IgD-negative memory B cell (primary cell): ENCODE measurements at regions not wholly inside any gene's neighbourhood (a gene's known extent, or its start where the extent isn't known, plus 50 kb on each side); places are given as distances from the start of the nearest gene placed in this dataset.
"Not testable (repeated sequence)": the region's sequence is repeated elsewhere in the genome, so short reads cannot be mapped to it uniquely, and the experiment has no call there.

ENCODE experiments used
- H3K27ac Mint-ChIP-seq, 3 donors: one replicate each; pipeline ENCODE4 v1.8.0; 2020 to 2022; ENCODE audit warnings: mild to moderate bottlenecking in 3 of 3, mixed read lengths in 3 of 3, moderate library complexity in 1 of 3
- H3K27me3 Mint-ChIP-seq: one replicate; pipeline ENCODE4 v1.8.0; 2021; ENCODE audit warnings: mixed read lengths
- H3K36me3 Mint-ChIP-seq: one replicate; pipeline ENCODE4 v1.8.0; 2020; ENCODE audit warnings: mild to moderate bottlenecking, mixed read lengths
- H3K4me1 Mint-ChIP-seq, 3 donors: one replicate each; pipeline ENCODE4 v1.8.0; 2020 to 2022; ENCODE audit warnings: mixed read lengths in 3 of 3, mild to moderate bottlenecking in 1 of 3
- H3K4me3 Mint-ChIP-seq, 4 donors: one replicate each; pipeline ENCODE4 v1.8.0; 2020 to 2022; ENCODE audit warnings: mild to moderate bottlenecking in 4 of 4, mixed read lengths in 4 of 4, moderate library complexity in 3 of 4
- H3K9me3 Mint-ChIP-seq, 3 donors: one replicate each; pipeline ENCODE4 v1.8.0; 2020 to 2021; ENCODE audit warnings: mixed read lengths in 3 of 3, mild to moderate bottlenecking in 1 of 3

DNA sequence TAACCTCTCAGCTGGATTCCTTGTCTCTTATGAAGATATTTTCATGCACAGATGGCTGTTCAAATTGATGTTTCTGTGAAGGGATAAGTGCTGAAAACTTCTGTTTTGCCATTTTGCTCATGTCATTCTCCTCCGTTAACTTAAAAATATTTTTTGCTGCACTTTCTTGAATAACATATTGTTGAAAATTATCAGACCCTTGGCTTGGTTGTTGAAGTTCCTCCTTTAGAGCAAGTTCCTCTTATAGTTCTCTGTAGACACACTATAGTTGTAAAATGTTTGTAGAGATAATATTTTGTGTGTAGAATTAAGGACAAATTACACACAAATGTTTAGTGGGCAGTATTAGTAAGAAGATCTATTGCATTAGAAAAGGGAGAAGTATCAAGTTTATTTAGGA lies 300.4 kb downstream of the SV2B start:
- peaks cover 0 to 1% (median 0%) of the 10 kb centered on the region in 3 donors for H3K9me3 Mint-ChIP-seq
- no peaks in the 10 kb centered on the region for H3K4me1 Mint-ChIP-seq
- no peak overlapping the region for H3K27ac Mint-ChIP-seq
- H3K36me3 Mint-ChIP-seq, result no peaks in the 10 kb centered on the region
- H3K4me3 Mint-ChIP-seq, result no peak overlapping the region
- peaks cover 3% of the 10 kb centered on the region for H3K27me3 Mint-ChIP-seq

DNA sequence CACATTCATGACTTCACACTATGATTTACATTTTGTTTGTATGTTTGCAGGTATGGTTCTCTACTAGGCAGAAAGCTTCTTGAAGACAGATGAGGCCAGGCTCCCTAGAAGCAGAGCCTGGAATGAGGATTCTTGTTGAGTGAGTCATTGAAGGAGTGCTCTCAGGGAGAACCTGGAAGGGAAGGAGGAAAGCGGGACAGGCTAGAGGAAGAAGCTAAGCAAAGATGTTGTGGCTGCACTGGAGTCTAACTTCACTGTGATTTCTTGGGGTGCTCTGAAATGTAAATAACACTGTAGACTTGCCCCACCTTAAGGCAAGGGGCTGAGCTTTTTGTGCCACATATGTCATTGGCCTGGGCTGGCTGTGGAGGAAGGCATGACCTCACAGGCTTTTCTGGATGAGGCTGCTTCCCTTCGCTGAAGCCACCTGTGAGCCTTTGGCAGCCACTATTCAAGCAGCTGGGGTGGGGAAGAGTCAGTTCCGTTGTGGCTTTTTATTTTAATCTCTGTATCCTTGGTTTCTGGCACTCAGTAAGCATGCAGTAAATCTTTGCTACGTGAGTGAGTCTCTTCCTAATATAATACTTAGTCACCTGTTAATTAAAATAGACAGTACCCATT lies 307.3 kb downstream of the SV2B start:
- Mint-ChIP-seq H3K36me3 (no peaks in the 10 kb centered on the region), H3K4me1 (no peaks in the 10 kb centered on the region), H3K9me3 (peaks cover 0 to 5% (median 2%) of the 10 kb centered on the region in 3 donors), H3K27ac (peak overlapping the region in 1 of 3 donors; percentile 5), H3K4me3 (no peak overlapping the region), H3K27me3 (peaks cover 2% of the 10 kb centered on the region)

DNA sequence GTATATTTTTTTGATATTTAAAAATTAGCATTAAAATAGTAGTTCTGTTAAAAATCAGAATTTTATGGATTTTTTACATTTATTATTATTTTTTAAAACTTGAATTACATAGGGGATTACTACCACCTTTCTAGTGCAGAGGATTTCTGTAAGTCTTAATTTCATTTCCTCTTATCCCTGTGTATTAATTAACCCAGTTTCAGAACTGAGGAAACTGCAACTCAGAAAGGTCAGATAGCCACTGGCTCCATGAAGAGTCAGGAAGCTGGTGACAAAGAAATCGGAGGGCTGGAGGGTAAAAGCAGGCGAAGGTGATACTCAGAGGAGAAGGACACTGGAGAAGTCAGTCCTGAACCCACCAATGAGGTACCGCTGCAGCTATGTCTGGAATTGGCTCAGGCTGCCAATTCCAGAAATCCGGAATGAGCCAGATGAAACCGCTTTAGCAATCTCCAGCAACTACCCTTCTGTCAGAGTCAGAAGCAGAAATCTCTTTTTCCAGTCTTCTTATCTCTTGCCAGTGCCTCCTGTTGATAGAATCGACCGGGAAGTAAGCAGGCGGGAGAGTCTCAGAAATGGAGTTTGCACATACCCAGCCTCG lies 308.5 kb downstream of the SV2B start:
- Mint-ChIP-seq H3K4me3 (no peak overlapping the region), H3K27ac (no peak overlapping the region), H3K27me3 (peaks cover 2% of the 10 kb centered on the region)

DNA sequence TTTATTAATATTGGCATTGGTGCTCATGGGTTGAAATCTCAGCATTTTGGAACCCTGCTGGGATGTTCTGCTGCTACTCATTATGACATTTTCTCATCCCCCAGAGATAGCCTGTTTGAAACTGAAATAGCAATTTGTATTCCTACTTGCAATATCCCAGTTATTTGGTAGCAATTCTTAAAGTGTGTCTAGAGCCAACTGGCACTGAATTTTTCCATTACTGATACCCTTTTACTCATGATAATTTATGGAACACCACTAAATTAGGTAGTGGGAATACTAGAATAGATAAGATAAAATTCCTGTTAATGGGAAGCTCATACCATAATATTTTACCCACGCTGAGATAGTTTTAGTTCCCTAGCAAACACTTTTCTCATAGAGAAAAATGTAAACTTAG lies 309.3 kb downstream of the SV2B start:
- peaks cover 4% of the 10 kb centered on the region for H3K27me3 Mint-ChIP-seq
- peaks cover 0 to 8% (median 2%) of the 10 kb centered on the region in 3 donors for H3K9me3 Mint-ChIP-seq
- H3K4me1 Mint-ChIP-seq, result no peaks in the 10 kb centered on the region
- no peaks in the 10 kb centered on the region for H3K36me3 Mint-ChIP-seq
- H3K4me3 Mint-ChIP-seq, result no peak overlapping the region
- H3K27ac Mint-ChIP-seq, result no peak overlapping the region

More for the DNA sequence above, 308.5 kb downstream of the SV2B start:
- peaks cover 0 to 5% (median 2%) of the 10 kb centered on the region in 3 donors for H3K9me3 Mint-ChIP-seq
- no peaks in the 10 kb centered on the region for H3K4me1 Mint-ChIP-seq
- no peaks in the 10 kb centered on the region for H3K36me3 Mint-ChIP-seq

DNA sequence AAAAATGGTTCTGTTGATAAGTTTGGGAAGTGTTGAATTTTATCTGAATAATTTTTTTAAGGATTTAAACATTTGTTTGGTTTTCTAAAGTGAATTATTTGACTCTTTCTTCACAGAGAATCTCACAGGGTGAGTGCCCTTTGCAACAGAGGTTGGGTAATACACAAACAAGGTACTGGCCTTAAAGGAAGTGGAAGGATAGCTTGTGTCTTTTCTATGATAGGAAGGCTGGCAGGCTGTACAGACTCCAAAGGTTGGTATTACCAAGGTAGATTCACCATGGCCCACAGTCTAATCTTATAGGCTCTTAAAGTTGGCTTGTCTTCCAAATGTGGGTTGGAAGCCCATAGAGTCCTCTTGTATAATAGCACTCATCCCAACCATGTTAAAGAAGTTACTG lies 311.5 kb downstream of the SV2B start:
- Mint-ChIP-seq H3K27me3 (peaks cover 4% of the 10 kb centered on the region), H3K4me1 (no peaks in the 10 kb centered on the region), H3K27ac (no peak overlapping the region), H3K9me3 (peaks cover 0 to 8% (median 2%) of the 10 kb centered on the region in 3 donors), H3K4me3 (no peak overlapping the region), H3K36me3 (no peaks in the 10 kb centered on the region)

DNA sequence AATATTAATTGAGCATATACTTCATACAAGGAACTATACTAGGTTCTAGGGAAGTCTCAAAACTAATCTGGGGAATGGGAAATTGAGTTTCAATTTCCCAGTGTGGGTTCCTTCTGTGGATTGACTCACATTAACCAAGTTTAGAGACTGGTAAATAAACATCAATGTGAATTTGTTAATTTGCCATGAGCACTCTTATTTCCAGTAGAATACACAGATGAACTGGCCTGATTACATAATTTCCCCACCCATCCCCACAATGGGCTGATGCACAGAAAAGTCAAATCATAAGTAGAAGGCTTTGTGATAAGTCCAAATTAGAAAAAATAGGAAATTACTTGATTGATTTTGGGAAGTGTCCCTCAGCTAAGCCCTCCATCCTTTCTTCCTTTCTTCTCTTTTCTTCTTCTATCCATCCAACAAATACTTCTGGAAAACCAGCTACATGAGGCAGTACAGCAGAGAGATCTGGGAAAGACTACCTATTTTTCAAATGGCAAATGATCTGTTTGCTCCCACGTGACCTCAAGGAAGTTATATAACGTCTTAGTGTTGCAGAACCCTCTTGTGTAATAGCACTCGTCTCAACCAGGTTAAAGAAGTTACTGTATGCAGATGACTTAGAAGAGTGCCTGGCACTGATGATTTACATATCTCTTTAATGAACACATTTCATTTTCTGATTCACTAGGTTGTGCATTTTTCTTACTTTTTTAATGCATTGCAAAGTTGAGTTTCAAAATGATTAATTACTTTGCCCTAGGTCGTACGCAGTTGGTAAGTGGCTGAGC lies 312.3 kb downstream of the SV2B start:
- Mint-ChIP-seq H3K4me3 (no peak overlapping the region), H3K9me3 (peaks cover 0 to 8% (median 2%) of the 10 kb centered on the region in 3 donors), H3K4me1 (no peaks in the 10 kb centered on the region), H3K27ac (no peak overlapping the region), H3K27me3 (peaks cover 4% of the 10 kb centered on the region), H3K36me3 (no peaks in the 10 kb centered on the region)

DNA sequence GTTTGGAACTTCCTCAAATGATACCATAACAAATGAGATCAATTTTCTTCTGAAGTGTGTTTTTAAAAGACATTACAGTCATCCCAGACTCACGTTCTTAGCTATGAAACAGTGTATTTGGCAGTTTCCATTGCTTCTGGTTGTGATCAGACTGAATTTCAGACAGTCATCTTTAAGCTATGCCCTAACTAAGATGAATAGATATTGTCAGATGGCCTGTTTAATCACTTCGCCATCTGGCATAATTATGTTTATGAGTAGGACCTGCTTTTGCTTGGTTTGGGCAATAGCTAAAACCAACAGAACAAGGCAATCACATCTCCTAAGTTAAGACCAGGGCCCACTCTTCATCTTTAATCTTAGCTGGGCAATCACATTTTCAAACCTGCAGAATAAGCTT lies 313.1 kb downstream of the SV2B start:
- H3K4me1 Mint-ChIP-seq, result no peaks in the 10 kb centered on the region
- H3K4me3 Mint-ChIP-seq, result no peak overlapping the region
- no peaks in the 10 kb centered on the region for H3K36me3 Mint-ChIP-seq
- H3K27me3 Mint-ChIP-seq, result peaks cover 4% of the 10 kb centered on the region
- no peak overlapping the region for H3K27ac Mint-ChIP-seq
- H3K9me3 Mint-ChIP-seq, result peaks cover 0 to 8% (median 2%) of the 10 kb centered on the region in 3 donors

DNA sequence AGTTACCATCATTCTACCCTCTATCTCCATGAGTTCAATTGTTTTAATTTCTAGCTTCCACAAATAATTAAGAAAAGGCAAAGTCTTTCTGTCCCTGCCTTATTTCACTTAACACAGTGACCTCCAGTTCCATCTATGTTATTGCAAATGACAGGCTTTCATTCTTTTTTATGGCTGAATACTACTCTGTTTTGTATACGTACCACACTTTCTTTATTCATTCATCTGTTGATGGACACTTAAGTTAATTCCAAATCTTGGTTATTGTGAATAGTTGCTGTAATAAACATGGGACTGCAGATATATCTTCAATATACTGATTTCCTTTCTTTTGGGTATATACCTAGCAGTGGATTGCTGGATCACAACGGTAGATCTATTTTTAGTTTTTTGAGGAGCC lies 314.1 kb downstream of the SV2B start:
- H3K36me3 Mint-ChIP-seq, result no peaks in the 10 kb centered on the region
- no peak overlapping the region for H3K27ac Mint-ChIP-seq
- no peak overlapping the region for H3K4me3 Mint-ChIP-seq
- no peaks in the 10 kb centered on the region for H3K4me1 Mint-ChIP-seq
- peaks cover 1% of the 10 kb centered on the region for H3K27me3 Mint-ChIP-seq
- peaks cover 2 to 8% (median 3%) of the 10 kb centered on the region in 3 donors for H3K9me3 Mint-ChIP-seq

DNA sequence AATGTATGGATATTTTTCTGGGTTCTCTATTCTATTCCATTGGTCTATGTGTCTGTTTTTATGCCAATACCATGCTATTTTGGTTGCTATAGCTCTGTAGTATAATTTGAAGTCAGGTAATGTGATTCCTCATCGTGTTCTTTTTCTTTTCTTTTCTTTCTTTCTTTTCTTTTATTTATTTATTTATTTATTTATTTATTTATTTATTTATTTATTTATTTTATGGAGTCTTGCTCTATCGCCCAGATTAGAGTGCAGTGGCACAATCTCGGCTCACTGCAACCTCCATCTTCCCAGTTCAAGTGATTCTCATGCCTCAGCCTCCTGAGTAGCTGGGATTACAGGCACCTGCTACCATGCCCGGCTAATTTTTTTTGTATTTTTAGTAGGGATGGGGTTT lies 315.2 kb downstream of the SV2B start:
- not testable (repeated sequence) for H3K4me1 Mint-ChIP-seq, H3K27ac Mint-ChIP-seq, H3K27me3 Mint-ChIP-seq, H3K4me3 Mint-ChIP-seq, H3K36me3 Mint-ChIP-seq, H3K9me3 Mint-ChIP-seq

DNA sequence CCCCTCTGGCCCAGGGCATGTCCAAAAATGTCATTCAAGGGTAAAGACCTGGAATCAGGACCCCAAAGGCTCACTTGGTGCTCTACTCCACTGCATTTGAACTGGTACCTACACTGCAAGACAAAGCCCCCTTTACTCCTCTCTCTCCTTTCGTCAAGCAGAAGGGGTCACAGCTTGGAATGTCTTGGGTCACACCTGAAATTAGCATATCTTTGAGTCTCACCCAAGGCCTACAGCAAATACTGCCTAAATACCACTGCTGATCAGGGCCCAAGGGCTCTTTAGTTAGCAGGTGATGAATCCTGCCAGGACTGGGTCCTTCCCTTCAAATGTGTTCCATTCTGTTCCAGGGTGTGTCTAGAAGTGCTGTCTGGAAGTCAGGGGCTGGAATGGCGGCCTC lies 320.6 kb downstream of the SV2B start:
- peaks cover 2% of the 10 kb centered on the region for H3K27me3 Mint-ChIP-seq

DNA sequence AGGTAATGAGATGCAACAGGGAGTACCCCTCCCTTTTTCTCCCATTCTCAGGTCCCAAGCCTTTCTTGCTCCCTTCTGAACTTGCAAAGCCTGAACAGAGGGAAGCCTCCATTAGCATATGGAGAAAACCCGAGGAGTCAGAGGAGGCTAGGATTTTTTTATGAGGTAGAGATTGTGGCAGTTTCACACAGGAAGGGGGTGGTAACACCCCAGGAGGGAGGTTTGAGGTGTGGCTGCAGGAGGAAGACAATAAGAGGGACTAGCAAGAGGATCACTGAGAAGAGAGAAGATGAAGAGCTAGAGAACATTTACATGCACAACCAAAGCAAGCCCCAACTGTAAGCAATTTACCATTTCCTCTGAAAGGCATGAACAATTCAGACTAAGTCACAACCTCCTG lies 322.7 kb downstream of the SV2B start:
- peak overlapping the region in 1 of 3 donors; percentile 70 for H3K27ac Mint-ChIP-seq
- H3K36me3 Mint-ChIP-seq, result no peaks in the 10 kb centered on the region
- no peak overlapping the region for H3K4me3 Mint-ChIP-seq
- H3K27me3 Mint-ChIP-seq, result peaks cover 2% of the 10 kb centered on the region
- H3K9me3 Mint-ChIP-seq, result peaks cover 0 to 2% (median 1%) of the 10 kb centered on the region in 3 donors
- peaks cover 0 to 1% (median 0%) of the 10 kb centered on the region in 3 donors for H3K4me1 Mint-ChIP-seq

More for the DNA sequence above, 320.6 kb downstream of the SV2B start:
- Mint-ChIP-seq H3K36me3 (no peaks in the 10 kb centered on the region), H3K9me3 (peaks cover 0 to 2% (median 1%) of the 10 kb centered on the region in 3 donors), H3K4me3 (no peak overlapping the region), H3K27ac (no peak overlapping the region), H3K4me1 (peaks cover 0 to 1% (median 0%) of the 10 kb centered on the region in 3 donors)

DNA sequence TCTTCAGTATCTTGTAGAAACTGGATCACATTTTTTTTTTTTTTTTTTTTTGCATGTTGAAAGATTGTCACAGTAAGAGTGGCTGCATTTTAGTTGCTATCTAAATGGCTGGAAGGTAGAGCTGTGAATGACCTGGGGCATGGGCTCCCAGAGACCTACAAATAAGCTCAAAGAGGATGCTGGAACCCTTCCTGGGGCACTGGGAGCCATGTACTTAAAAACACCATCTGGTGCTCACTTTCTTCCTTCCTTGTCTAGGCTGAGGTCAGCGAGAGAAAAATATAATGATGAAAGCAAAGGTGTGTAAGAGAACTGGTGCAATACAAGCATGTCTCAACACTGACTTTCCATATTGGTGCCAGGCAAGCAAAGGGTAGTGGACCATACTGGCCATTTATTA lies 323.9 kb downstream of the SV2B start:
- Mint-ChIP-seq H3K36me3 (no peaks in the 10 kb centered on the region), H3K27me3 (peaks cover 2% of the 10 kb centered on the region), H3K27ac (no peak overlapping the region), H3K4me3 (no peak overlapping the region), H3K4me1 (peaks cover 0 to 1% (median 0%) of the 10 kb centered on the region in 3 donors), H3K9me3 (peaks cover 0 to 1% (median 0%) of the 10 kb centered on the region in 3 donors)

DNA sequence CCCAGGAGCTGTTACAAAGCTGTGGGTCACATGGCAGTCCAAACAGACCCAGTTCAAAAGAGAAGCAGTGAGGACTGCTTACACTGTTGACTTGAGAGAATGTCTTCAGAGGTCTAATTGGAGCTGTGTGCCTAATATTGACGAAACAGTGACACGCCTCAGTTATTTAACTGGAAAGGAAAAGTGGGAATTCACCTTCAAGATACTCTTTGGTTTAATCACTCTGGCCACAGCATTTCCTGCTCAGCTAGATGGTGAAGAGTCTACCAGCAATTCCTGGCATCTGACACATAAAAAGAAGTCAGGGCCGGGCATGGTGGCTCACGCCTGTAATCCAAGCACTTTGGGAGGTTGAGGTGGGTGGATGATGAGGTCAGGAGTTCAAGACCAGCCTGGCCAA lies 326.4 kb downstream of the SV2B start:
- no peaks in the 10 kb centered on the region for H3K27me3 Mint-ChIP-seq
- no peak overlapping the region for H3K27ac Mint-ChIP-seq
- H3K36me3 Mint-ChIP-seq, result no peaks in the 10 kb centered on the region
- H3K9me3 Mint-ChIP-seq, result peaks cover 0 to 5% (median 0%) of the 10 kb centered on the region in 3 donors
- H3K4me1 Mint-ChIP-seq, result peaks cover 0 to 1% (median 0%) of the 10 kb centered on the region in 3 donors
- no peak overlapping the region for H3K4me3 Mint-ChIP-seq

DNA sequence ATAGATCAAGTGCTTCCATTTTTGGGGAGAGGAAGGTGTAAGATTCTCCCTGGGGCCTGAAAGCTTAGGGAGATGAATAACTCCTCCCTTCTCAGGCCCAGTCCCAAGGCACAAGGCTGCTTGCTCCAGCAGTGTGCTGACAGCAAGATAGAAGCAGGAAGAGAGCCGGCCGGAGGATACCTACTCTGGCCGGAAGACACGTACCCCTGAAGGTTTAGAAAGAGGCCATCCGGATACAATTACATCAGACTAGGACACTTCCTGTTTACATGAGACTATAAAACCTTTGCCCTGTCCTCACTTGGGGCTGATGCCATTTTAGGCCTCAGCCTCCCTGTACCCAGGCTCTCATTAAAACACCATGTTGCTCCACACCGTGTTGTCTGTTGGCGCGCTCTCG lies 329.9 kb downstream of the SV2B start:
- peaks cover 0 to 12% (median 0%) of the 10 kb centered on the region in 3 donors for H3K9me3 Mint-ChIP-seq
- no peaks in the 10 kb centered on the region for H3K4me1 Mint-ChIP-seq
- no peaks in the 10 kb centered on the region for H3K36me3 Mint-ChIP-seq
- H3K27me3 Mint-ChIP-seq, result no peaks in the 10 kb centered on the region
- no peak overlapping the region for H3K4me3 Mint-ChIP-seq
- H3K27ac Mint-ChIP-seq, result no peak overlapping the region

DNA sequence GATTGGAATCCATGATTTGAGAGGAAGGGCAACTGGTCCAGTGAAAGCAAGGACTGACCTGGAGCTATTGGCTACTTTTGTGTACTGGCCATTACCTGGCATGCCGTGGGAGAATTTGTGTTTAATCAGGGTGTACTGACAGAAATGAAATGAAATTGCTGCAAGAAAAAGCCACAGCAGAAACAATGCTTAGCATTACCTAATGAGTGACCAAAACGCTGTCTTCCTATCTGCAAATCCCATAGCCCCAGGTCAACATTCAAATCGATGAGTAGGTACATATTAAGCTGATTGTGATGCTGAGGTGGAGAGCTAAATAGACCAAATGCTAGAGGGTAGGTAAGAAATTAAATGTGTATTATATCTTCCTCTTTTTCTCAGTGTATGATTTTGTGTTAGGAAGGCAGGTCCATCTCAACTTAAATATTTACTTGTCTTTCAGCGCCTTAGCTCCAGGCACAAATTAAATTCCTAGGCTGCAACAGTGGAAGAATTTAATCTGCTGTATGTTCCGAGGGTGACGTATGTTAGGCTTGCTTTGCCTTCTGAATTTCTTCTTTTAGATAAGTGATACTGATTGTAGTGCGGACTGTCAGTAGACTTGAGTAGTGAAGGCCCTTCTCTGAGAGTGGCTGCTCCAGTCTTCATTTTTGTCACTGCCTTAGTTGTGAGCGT lies 331.1 kb downstream of the SV2B start:
- no peaks in the 10 kb centered on the region for H3K36me3 Mint-ChIP-seq
- H3K4me1 Mint-ChIP-seq, result no peaks in the 10 kb centered on the region
- H3K27ac Mint-ChIP-seq, result no peak overlapping the region
- H3K27me3 Mint-ChIP-seq, result no peaks in the 10 kb centered on the region
- H3K9me3 Mint-ChIP-seq, result peaks cover 0 to 12% (median 0%) of the 10 kb centered on the region in 3 donors
- H3K4me3 Mint-ChIP-seq, result no peak overlapping the region
